AG09319 (cell line): ENCODE measurements at regions not wholly inside any gene's neighbourhood (a gene's known extent, or its start where the extent isn't known, plus 50 kb on each side); places are given as distances from the start of the nearest gene placed in this dataset.

Experiments used
- DNase-seq: peaks from one replicate; pipeline ENCODE4 v3.0.0-alpha.2; 2010; ENCODE audit warnings: low read depth; ENCODE audit errors: extremely low read depth
- TF ChIP-seq, protein P1 (sequence below): IDR thresholded peaks from 2 replicates; pipeline ENCODE4 v1.5.1; 2011; ENCODE audit warnings: low read depth, mild to moderate bottlenecking, inconsistent platforms, low read length, moderate library complexity

DNA sequence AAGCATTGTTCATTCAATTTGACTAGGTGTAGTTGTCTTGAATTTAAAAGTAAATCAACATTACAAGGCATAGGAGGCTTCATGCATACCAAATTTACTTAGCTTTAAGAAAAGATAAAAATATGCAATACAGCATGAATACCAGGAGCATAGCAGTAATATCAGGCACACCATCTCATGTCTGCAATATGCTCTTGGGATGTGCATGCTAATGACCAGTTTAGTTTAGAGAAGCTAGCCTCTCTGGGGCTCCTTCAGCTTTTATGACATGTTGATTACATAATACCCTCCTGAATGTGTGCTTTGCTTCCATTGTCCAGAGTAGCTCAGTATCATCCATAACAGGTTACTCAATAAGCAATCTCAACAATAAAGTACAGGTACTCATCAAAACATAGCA is 497.2 kb downstream of the FLRT2 start:
- TF ChIP-seq, protein P1, sequence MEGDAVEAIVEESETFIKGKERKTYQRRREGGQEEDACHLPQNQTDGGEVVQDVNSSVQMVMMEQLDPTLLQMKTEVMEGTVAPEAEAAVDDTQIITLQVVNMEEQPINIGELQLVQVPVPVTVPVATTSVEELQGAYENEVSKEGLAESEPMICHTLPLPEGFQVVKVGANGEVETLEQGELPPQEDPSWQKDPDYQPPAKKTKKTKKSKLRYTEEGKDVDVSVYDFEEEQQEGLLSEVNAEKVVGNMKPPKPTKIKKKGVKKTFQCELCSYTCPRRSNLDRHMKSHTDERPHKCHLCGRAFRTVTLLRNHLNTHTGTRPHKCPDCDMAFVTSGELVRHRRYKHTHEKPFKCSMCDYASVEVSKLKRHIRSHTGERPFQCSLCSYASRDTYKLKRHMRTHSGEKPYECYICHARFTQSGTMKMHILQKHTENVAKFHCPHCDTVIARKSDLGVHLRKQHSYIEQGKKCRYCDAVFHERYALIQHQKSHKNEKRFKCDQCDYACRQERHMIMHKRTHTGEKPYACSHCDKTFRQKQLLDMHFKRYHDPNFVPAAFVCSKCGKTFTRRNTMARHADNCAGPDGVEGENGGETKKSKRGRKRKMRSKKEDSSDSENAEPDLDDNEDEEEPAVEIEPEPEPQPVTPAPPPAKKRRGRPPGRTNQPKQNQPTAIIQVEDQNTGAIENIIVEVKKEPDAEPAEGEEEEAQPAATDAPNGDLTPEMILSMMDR = no peak
- DNase-seq = no peak

DNA sequence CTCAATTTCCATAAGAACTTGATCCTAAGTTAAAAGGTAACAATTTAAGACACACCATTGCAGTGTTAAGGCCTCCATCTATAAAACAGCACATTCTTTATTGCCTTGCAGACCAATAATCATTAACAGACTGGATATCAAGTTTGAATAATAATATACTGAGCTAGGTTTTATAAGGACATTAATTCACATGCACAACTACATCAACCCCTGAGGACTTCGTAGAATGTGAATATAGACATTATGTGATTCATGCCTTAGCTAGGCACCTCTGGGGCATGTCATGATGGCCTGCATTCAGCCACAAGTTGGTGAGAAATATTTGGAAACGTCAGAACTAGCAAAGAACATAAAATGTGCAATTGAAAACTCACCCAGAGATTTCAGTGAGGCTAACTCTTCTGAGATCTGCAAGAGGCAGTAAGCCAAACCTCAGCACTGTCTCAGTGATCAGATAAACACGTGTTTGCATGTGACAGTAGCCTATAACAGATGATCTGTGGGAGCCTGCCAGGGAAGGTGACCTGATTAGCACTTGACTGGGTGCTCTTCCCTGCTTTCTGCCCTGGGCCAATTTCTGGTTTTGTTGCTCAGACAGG is 492.2 kb downstream of the FLRT2 start:
- DNase-seq = no peak
- TF ChIP-seq, protein P1 = no peak

DNA sequence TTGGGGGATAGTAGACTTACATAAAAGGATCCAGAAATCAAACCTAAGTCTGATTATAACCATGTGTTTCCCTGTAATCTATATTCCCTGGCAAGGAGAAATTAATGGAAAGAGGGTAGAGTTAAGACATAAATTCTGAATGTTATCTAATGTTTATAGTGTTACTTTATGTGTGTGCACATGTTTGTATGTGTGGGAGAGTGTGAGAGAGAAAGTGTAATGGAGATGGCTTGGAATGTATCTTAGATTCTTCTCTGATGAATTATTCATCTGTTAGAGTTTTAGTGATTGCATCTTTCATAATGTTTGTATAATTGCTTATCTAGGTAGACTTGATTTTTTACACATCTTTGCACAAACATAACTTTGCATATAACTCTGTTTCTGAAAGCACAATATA is 490.9 kb downstream of the FLRT2 start:
- DNase-seq = no peak
- TF ChIP-seq, protein P1 = no peak

DNA sequence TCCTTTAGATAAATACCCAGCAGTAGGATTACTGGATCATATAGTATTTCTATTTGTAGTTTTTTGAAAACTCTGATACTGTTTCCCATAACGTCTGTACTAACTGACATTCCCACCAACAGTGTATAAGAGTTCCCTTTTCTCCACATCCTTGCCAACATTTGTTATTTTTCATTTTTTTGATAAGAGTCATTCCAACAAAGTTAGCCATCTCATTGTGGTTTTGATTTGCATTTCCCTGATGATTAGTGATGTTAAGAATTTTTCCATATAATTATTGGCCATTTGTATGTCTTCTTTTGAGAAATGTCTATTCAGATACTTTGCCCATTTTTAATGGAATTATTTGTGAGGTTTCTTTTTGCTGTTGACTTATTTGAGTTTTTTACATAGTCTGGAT is 486.0 kb downstream of the FLRT2 start:
- no peak for DNase-seq
- TF ChIP-seq, protein P1 = no peak

DNA sequence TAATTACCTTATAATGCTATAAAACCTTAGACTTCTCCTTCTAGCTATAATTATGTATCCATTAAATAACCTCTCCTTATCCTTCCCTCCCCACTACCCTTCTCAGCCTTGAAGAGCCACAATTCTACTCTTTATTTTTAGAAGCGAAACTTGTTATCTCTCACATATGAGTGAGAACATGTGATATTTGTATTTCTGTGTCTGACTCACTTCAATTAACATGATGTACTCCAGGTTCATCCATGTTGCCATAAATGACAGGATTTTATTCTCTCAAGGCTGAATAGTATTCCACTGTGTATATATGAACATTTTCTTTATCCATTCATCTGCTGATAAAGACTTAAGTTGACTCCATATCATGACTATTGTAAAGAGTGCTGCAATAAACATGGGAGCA is 485.6 kb downstream of the FLRT2 start:
- no peak for DNase-seq
- TF ChIP-seq, protein P1 = no peak

DNA sequence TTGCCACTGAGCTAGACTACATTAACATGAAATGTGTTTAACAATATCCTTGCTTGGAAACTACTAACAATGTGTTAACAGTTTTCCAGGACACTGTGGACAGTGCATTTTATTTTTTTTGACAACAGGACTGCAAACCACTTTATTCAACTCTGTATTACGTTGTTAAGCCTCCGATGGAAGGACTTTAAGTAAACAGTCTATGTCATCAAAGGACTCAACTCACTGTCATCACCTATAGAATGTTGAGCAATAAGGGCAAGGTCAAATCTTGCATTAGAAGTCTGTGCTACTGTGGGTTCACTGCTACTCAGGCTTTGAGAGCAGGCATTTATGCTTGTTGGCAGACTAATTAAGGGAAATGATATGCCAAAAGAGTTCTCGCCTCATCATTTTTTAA is 483.7 kb downstream of the FLRT2 start:
- DNase-seq = no peak
- TF ChIP-seq, protein P1 = no peak

DNA sequence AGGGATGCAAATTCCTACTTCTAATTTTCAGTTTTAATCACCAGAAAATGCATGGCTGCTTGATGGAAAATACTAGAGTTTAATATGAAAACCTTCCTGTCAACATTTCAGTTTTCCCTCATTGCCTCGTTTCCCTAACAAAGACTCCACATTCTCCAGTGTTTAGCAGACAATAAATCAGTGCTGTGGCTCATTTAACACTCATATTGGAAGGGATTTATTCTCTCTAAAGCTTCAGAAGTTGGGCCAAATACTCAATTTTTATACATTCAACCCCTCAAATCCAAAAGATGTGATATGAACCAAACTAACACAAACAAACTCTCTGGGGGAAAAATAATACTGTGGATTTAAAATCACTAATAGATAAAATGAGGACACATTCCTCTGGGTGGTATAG is 482.5 kb downstream of the FLRT2 start:
- no peak for DNase-seq
- TF ChIP-seq, protein P1 = no peak
